CD4-positive, alpha-beta T cell treated with Interleukin-6 for 4 hours (primary cell): ENCODE measurements at regions not wholly inside any gene's neighbourhood (a gene's known extent, or its start where the extent isn't known, plus 50 kb on each side); places are given as distances from the start of the nearest gene placed in this dataset.
A peak's percentile ranks its signal among the peaks of the same experiment; 100 is the strongest.

Source experiments
- DNase-seq: peaks from one replicate; pipeline ENCODE4 v3.0.0-alpha.2; 2020; ENCODE audit warnings: mixed read lengths

DNA sequence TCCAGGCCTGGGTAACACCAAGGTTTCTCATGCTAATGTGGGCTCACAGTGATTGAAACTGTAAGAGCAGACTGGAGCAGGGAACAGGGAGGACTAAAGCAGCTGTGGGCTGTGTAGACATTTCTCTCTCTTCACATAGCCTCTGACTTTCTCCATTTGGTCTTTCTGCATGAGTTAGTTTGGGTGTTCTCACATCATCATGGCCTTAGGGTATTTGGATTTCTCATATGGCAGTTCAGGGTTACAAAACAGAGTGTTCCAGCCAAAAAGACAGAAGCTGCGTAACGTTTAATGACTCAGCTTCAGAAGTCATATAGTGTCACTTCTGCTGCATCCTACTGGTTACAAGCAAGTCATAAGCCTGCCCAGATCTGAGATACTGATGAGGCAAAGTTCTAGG, 52.0 kb upstream of the OSBPL8 start:
- DNase-seq, result no peak

- no peak for DNase-seq
Measured at GRCh38 chr12:76614364-76614763, 54.8 kb upstream of the OSBPL8 start.

DNA sequence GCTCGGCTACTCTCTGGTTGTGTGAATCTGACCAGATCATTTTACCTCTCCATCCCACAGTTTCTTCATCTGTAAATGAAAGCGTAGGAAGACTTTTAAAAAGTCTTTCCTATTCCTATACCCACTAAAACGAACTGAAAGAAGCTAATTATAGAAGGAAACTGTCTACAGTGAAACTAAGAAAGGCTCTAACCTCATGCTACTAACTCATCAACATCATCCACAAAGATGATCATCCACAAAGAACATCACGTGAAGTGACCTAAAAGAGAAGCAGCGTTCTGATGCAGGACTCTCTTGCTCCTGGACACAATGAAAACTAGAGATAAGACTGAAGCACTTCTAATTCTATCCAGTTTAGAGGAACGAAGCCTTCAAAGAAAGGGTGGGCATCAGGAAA, 58.5 kb upstream of the OSBPL8 start:
- DNase-seq, result no peak

DNA sequence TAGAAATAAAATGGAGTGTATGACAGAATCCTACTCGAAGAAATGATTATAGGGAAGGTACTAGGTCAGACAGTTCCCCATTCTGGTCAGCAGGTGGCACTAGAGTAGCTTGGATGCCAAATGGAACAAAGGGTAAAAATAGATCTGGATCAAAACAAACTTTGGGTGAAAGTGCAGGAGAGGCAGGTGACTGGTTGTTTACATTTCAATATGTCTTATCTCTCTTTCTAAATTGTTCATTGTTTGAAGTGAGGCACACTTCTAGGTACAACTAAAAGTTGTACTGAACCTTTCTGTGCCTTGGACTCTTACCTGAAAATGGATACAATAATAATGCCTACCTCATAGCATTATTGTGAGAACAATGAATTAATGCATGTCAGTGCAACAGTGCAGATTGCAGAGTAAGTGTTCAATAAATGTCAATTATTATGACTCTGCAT, 62.0 kb upstream of the OSBPL8 start:
- peak; percentile 74 for DNase-seq

DNA sequence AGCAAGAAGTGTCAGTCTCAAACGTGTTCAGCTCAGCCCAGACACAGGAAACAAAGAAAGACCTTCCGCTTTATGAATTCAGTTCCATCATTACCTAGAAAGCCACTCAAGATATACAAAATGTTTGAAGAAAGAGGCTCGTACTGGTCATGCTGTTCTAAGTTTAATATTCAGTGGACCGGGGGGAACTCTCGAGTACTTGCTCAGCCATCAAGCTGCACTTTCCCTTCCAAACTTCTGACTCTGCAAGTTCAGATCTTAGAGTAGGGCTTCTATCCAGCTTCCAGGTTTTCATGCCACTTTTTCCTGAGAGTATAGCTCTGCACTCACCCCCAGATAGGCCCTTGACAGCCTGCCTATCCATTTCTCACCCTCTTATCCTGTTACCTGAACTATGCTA, 62.8 kb upstream of the OSBPL8 start:
- DNase-seq, result no peak

GRCh38 chr12:76622915-76623314, 63.3 kb upstream of the OSBPL8 start:
- no peak for DNase-seq

DNA sequence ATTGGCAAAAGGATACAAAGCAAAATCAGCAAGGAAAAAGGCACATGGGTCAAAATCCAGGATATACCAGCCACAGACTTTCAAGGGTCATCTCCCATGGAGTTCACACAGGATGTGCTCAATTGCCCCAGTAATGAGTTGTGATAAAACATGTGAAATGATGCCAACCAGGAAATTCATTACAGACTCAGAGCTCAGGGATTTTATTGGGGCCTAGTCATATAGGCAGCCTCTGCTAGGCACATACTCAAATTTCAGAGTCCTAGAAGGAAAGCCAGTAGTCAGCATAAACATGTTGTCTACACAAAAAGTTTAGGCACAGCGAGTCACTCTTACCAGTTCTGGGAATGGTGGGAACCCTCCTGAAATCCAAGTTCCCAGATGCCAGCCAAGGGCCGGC, 64.4 kb upstream of the OSBPL8 start:
- no peak for DNase-seq

DNA sequence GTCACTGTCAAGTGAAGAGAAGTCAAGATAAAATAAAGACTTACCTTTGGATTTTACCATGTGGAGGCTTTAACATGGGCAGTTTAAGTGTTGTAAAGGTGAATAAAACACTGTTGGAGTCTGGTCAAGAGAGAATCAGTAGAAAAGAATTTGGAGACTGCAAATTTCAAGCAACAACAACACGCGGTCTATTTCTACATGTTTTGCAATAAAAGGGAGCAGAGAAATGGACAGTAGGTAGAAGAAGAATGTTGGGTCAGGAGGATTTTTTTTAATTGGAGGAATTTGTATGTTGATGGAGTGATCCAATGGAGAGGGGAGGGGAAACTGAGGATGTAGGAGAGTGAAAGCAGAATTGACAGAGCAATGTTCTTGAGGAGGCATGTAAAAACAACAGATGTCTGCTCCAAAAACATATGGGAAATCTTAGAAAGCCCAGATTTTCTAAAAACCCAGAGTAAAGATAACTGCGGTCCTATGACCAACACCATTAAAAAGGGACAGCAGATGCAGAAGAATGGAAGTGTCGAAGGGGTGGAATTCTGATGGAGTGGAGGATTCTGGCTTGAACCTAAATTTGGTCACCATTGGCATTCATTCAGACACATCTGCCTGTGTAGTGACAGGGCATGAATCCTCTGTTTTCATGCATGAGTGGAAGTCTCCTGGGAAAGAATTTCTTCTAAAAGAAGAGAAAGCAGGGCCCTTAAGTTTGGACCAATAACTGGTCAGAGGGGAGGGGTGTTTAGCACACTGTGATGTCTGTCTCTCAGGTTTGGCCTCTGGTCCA, 68.0 kb upstream of the OSBPL8 start:
- no peak for DNase-seq

DNA sequence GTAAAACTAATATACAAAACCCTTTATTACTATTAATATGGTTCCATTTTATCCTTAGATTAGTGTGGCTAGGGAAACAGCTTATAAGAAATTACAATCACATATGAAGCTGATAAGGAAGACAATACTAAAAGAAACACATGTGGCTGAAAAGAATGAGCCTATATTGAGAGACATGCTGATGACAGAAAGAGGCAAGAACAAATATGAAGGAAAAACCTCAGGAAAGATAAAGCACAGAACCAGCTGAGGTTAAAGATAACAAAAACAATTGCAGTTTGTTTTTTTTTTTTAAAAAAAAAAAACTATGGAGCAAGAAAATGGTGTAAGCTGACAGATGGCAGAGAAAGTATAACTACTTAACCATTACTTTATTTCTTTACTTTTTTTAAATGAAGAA, 69.2 kb upstream of the OSBPL8 start:
- no peak for DNase-seq

GRCh38 chr12:76631741-76632140, 72.2 kb upstream of the OSBPL8 start:
- DNase-seq, result no peak

DNA sequence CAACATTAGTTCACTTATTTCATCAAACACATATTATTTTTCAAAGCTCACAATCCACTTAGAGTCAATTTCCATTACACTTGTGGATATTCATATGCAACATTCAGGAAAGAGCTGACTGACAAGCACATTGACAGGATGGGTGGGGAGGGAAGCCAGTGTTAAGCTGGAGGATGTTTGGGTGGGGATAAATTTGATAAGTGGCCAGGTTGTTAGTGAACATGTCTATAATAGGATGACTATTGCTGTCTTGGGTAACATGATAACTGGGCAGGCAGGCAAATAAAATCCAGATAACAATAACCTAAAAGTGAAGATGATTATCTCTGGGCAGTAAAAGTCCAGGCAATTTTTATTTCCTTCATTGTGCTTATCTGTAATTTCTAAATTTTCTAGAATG, 73.8 kb upstream of the OSBPL8 start:
- no peak for DNase-seq

DNA sequence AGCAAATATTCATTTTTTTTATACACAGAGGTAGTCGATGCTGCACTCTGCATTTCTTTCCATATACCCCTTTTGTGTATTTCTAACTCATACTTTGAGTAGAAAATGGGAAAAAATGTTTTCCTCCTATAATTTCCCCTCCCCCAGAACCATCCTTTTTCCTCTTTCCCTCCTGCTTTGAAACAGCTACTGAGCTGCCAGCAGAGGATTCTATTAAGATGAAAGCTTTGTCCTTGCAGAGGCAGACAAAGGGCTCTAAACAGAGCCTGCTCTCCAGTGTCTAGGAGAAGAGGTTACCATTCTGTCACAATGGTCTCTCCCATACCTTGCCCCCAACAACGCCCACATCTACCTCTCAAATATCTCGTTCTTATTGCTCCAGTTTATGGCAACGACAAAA, 74.6 kb upstream of the OSBPL8 start:
- no peak for DNase-seq

DNA sequence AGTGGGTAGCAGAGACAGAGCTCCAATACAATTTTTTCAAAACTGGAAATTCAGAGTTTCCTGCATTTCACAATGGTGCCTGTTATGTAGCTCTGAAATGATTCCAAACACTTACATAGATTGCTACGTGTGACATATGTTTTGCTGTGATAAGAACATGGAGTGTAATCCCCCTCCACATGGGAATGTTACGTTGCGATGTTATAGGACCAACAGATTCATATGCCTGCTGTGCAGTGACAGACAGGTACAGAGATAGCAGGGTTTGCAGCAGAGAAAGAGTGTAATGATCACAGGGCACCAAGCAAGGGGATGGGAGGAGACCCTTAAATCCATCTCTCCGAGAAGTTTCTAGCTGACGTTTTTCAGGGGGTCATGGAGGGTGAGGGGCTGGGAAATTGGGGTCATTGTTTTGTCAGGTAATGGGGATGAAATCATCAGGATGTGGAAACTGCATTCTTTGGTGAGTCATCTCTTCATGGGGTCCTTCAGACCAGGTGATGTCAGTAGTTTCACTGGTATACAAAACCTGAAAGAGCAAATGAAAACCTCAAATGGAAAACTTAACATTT, 76.6 kb upstream of the OSBPL8 start:
- no peak for DNase-seq

GRCh38 chr12:76637807-76638206, 78.2 kb upstream of the OSBPL8 start:
- no peak for DNase-seq

GRCh38 chr12:76639646-76640045, 80.1 kb upstream of the OSBPL8 start:
- no peak for DNase-seq

DNA sequence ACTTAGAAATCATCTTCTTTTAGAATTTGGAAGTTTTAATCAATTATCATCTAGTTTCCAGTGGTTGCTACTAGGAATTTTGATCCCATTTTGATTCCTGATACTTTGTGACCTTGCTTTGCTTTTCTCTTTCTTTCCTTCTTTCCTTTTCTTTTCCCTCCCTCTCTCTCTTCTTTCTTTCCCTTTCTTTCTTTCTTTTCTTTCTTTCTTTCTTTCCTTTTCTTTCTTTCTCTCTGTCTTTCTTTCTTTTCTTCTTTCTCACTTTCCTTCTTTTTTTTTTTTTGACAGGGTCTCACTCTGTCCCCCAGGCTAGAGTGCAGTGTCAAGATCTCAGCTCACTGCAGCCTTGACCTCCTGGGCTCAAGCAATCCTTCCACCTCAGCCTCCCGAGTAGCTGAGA, 81.5 kb upstream of the OSBPL8 start:
- DNase-seq, result no peak

- DNase-seq, result no peak
Measured at GRCh38 chr12:76641961-76642360, 82.4 kb upstream of the OSBPL8 start.

DNA sequence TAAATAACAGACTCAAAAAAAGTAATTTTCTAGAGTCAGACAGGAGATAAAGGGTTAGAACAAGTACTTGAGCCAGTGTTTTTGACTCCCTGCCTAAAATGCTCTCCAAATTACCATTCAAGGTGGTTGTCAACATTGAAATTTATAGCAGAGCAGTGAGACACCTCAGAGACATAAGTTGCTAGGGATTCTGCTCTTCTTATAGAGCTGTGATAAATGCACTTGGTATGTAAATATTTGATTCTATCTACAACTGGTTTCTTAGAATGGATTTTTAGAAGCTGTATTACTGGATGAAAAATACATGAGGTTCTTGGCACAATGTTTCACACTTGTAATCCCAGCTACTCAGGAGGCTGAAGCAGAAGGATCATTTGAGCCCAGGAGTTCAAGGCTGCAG, 83.9 kb upstream of the OSBPL8 start:
- no peak for DNase-seq

DNA sequence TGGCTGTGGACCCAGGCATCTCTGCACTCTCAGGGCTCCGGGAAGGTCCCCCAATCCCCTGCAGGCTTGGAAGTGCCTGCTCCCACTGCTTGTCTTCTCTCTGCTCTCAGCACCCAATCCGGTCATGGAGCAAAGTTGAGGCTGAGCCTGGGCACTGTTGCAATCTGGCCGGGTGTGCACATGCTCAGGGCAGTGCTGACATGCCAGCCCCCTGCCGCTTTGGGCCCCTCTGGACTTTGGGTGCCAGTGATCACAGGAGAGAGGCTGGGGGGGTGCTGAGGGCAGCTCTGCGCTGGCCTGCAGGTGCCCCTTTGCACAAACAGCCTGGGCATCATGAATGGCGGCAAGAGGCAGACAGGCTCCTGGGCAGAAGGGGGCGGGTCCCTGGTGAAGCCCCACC, 85.4 kb upstream of the OSBPL8 start:
- no peak for DNase-seq

DNA sequence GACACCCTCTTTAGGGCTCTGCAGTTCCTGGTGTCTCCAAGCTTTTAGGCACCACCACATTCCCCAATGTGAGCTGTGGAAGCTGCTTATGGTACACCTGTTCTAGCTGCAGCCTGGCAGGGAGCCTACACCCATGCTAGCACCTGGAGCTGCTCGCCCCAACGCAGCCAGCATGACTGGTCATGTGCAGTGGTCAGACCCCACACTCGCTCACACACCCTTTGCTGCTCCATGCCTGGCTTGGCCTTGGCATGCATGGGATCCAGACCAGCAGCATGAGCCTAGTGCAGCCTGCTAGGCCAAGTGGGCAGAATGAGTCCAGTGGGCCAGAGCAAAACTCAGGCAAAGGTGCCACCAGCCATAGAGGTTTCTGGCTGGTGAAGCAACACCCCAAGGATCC, 86.4 kb upstream of the OSBPL8 start:
- DNase-seq, result no peak

DNA sequence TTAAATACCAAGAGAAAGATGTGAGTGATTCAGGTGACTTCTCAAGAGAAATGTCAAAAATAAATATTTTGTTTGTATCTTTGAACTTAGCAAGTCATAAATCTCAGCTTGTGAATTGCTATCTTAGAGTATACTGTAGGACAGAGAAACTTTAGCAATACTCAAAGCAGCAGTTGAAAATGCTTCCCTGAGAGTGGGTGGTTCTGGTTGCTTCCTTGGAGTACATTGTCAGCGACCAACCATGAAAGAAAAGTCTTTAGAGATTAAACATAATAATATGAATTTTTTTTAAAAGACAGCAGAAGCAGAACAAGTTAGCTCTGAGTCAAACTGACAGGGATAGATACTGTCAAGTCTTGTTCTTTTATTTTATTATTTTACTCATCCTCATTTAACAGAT, 86.8 kb upstream of the OSBPL8 start:
- DNase-seq, result no peak

GRCh38 chr12:76649099-76649498, 89.5 kb upstream of the OSBPL8 start:
- DNase-seq, result no peak

DNA sequence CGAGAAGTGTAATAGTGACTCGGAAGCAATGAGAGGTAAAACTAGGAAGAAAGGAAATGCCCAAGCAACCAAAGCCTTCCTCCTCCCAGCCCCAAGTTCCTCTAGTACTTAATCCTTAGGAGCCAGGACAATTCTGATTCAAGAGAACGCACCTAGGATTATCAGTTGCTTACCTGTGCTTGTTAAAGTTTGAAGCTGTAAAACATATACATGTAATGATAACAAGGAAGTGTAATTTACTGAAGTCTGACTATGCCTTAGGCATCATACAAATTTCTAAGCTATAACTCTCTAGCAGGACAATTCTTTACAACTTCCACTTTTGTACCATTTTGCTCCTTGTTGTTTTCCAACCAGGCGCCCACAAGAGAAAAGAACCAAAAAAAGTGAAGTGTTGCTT, 92.8 kb upstream of the OSBPL8 start:
- no peak for DNase-seq

- DNase-seq, result no peak
Measured at GRCh38 chr12:76653342-76653741, 93.8 kb upstream of the OSBPL8 start.

DNA sequence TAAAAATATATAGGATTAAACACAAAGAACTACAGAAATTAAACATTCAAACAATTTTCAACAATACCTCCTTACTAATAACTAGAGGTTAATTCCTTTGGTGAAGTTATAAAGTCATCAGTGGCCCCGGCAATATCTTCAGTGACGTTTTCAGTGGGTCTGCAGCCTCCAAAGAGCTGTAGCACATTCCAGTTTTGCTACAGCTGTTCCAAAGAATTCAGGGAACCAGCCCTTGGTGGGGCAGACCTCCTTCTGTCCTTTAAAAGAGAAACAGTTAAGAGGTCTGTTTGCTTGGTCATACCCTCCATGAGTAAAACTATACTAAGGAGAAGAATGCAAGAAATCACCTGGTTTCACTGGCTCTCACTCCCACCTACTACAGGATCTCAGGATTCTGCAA, 99.2 kb upstream of the ZDHHC17 start:
- no peak for DNase-seq
